Body of pancreas (tissue), 4 donors: ENCODE measurements at regions not wholly inside any gene's neighbourhood (a gene's known extent, or its start where the extent isn't known, plus 50 kb on each side); places are given as distances from the start of the nearest gene placed in this dataset.

ENCODE experiments used
- ATAC-seq: fragments of 150-250 bp; one replicate; pipeline ENCODE4 v1.9.1; 2016
- DNase-seq, 4 donors: peaks; one replicate each; pipeline ENCODE4 v3.0.0-alpha.2; 2019
- H3K27ac ChIP-seq, 4 donors: fragments of 200-600 bp; sonication (generic); 1 replicate in 3 of 4; 2 replicates in 1 of 4; pipeline versions ENCODE4 v1.5.1 to v1.6.1; 2016 to 2019; ENCODE audit warnings: mild to moderate bottlenecking in 1 of 4, mixed read lengths in 1 of 4, moderate library complexity in 1 of 4
- H3K27me3 ChIP-seq, 2 donors: fragments of 200-600 bp; sonication (generic); one replicate each; pipeline ENCODE4 v1.6.0; 2016; ENCODE audit warnings: mild to moderate bottlenecking in 1 of 2
- H3K36me3 ChIP-seq, 2 donors: fragments of 200-600 bp; sonication (generic); replicated peaks in 1 of 2; 2 replicates each; pipeline ENCODE4 v1.5.1; 2016; ENCODE audit warnings: low read depth in 2 of 2; ENCODE audit not compliant: insufficient read depth in 1 of 2
- H3K4me1 ChIP-seq: fragments of 200-600 bp; sonication (generic); one replicate; pipeline ENCODE4 v1.6.0; 2016
- H3K4me3 ChIP-seq, 2 donors: fragments of 200-600 bp; sonication (generic); 1 replicate in 1 of 2; 2 replicates in 1 of 2; pipeline ENCODE4 v1.5.1; 2016 to 2019
- H3K9me3 ChIP-seq, 3 donors: fragments of 200-600 bp; sonication (generic); 1 replicate in 2 of 3; 2 replicates in 1 of 3; pipeline ENCODE4 v1.5.1; 2016
- CTCF ChIP-seq, 7 experiments: fragments of 450-650 bp in 4 of 7; fragments of 200-600 bp in 3 of 7; sonication (generic) in 3 of 7; IDR thresholded peaks; one replicate each; pipeline ENCODE4 v1.5.1; 2016 to 2019; ENCODE audit warnings: antibody characterized with exemption in 7 of 7
- POLR2A ChIP-seq, 3 donors: fragments of 450-650 bp; IDR thresholded peaks; one replicate each; pipeline ENCODE4 v1.6.1; 2016; ENCODE audit warnings: antibody characterized with exemption in 3 of 3, mild to moderate bottlenecking in 2 of 3
- WGBS, 2 donors: methylation state at CpG; one replicate each; pipeline ENCODE4 v1.1.5; 2017; 5-methylcytosine and 5-hydroxymethylcytosine counted together
- intact Hi-C: fragments of 100-400 bp; cut with DNase I; formaldehyde crosslinking; loops from one replicate; pipeline ENCODE4 v1.15.1; 2023

DNA sequence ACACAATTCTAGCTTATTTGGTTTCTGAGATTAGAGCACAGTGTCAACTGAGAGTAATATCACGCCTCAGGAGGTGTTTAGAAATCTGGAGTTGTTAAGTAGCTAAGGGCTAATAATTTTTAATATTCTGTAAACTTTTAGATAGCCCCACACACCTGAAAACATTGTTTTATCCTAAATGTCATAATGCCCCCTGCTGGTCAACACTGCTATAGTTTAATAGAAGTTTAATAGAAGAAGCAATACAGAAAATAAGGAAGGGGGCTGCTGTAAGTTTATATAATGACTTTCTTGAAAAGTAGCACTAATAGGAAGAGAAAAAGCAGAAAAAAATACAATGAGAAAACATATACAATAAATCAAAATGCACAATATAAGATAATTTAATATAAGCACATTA is 516.4 kb upstream of the PCDH11Y start:
- no peaks in the 10 kb centered on the region for H3K27me3 ChIP-seq
- TF ChIP-seq POLR2A (IDR thresholded peaks at IDR 0.05) (no peak), CTCF (IDR thresholded peaks at IDR 0.05) (peak in 2 of 7 experiments; percentile 18 to 20)
- intact Hi-C loops: no loop called here
- no peak for DNase-seq
- H3K9me3 ChIP-seq: no peaks in the 10 kb centered on the region
- H3K4me3 ChIP-seq: no peak overlapping the region
- WGBS, 2 donors: 0 to 10% methylated on average over 1 of the region's 1 CpG
- no peak overlapping the region for H3K27ac ChIP-seq
- no peaks in the 10 kb centered on the region for H3K4me1 ChIP-seq
- H3K36me3 ChIP-seq: no peaks in the 10 kb centered on the region
- ATAC-seq: no peak
